C4-2B (cell line): ENCODE measurements at regions not wholly inside any gene's neighbourhood (a gene's known extent, or its start where the extent isn't known, plus 50 kb on each side); places are given as distances from the start of the nearest gene placed in this dataset.

Source experiments
- H3K27ac ChIP-seq: fragments of 450-650 bp; 2 replicates; pipeline ENCODE4 v1.5.1; 2017
- ZFX ChIP-seq: fragments of 450-650 bp; IDR thresholded peaks from 2 replicates; pipeline ENCODE4 v1.6.1; 2017
- TF ChIP-seq, protein P1 (sequence below): fragments of 450-650 bp; conservative IDR thresholded peaks from 2 replicates; pipeline ENCODE4 v1.5.1; 2017; ENCODE audit warnings: mild to moderate bottlenecking

DNA sequence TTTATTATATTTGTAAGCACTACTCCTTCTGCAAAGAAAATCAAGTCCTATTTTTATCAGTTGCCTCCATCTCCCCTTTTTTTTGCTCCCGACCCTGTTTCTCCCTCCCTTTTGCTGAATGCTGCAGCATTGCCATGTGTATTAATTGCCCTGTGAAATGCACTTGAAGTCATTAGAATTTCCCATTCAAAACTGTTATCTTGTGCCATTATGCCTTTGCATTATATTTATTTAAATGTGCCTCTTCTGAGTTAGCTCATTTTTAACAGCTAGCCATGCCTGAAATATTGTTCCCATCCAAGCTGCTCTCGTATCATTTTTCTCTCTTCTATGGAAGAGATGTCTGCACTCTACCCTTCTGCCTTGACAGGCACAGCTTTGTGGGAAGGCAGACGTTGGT, 404.0 kb upstream of the PLXNA2 start:
- no peak overlapping the region for H3K27ac ChIP-seq
- TF ChIP-seq, protein P1, sequence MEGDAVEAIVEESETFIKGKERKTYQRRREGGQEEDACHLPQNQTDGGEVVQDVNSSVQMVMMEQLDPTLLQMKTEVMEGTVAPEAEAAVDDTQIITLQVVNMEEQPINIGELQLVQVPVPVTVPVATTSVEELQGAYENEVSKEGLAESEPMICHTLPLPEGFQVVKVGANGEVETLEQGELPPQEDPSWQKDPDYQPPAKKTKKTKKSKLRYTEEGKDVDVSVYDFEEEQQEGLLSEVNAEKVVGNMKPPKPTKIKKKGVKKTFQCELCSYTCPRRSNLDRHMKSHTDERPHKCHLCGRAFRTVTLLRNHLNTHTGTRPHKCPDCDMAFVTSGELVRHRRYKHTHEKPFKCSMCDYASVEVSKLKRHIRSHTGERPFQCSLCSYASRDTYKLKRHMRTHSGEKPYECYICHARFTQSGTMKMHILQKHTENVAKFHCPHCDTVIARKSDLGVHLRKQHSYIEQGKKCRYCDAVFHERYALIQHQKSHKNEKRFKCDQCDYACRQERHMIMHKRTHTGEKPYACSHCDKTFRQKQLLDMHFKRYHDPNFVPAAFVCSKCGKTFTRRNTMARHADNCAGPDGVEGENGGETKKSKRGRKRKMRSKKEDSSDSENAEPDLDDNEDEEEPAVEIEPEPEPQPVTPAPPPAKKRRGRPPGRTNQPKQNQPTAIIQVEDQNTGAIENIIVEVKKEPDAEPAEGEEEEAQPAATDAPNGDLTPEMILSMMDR = no peak
- no peak for TF ChIP-seq ZFX

DNA sequence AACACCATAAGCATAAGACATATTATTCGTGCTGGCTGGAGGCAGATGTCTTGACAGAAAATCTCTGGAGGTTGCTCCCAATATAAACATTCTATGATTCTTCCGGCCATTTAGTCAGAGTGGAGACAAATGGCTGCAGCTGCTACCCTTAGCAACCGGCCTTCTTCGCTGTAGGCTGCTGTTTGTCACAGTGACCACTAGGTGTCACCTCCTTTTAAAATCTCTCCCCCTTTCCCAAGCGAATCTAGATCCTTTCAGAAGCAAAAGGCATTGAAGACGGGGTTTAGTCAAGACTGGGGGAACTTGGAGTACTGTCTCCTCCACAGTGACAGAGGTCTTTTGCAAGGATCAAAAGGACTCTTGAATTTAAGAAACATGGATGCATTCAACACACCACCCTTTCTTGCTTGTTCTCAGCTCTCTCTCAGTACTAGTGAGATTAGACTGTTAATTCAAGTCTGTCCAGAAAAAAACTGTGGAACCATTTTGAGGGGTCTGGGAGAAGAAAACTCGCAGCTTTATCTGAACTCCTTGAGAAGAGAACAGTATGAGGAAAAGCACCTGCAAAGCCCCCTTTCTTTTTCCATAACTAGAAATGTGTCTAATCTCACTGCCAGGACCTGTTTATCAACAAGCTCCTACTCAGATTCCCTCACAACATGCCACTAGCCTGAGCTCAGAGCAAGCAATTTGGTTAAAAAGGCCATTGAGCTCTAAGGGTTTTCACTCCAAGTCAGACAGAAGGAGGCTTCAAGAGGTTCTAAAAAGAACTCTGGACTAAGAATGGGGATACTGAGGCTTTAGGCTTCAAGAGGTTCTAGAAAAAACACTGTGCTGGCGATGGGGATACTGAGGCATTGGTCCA, 408.3 kb upstream of the PLXNA2 start:
- TF ChIP-seq, protein P1 = peak; percentile 92
- no peak for TF ChIP-seq ZFX
- no peak overlapping the region for H3K27ac ChIP-seq

DNA sequence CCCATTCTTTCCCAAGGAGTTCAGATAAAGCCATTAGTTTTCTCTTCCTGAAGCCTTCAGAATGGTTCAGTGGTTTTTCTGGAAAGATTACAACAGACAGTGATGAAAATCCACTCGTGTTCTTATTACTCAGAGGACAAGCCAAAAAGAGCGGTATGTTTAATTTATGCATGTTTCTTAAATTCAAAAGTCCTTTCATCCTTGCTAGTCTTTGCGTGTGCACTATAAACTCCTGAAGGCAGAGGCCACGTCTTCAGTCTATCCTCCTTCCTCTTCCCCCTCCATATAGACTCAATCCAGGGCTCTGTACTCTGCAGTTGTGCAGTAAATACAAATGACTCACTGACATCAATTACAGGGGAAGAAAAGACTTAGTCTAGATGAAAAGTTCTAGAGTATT, 409.2 kb upstream of the PLXNA2 start:
- TF ChIP-seq ZFX = no peak
- TF ChIP-seq, protein P1 = no peak
- H3K27ac ChIP-seq = no peak overlapping the region

DNA sequence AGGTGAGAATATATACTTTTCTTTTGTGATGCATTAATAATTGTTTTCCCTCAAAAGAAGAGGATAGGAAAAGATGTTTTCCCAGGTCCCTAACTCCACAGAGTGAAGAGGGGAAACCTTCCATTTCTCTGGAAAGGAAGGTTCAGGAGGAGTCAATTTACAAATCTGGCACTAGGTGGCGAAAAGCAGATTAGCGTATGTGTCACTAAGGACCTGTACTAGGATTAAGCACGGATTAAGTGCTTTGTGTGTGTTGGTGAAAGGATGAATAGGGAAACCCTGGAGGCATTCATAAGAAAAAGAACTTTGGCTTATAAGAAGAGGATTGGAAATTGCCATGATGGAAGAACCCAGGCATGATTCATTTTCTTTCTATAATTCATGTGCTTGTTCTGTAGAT, 410.1 kb upstream of the PLXNA2 start:
- no peak overlapping the region for H3K27ac ChIP-seq
- TF ChIP-seq ZFX = no peak
- TF ChIP-seq, protein P1 = peak; percentile 76

DNA sequence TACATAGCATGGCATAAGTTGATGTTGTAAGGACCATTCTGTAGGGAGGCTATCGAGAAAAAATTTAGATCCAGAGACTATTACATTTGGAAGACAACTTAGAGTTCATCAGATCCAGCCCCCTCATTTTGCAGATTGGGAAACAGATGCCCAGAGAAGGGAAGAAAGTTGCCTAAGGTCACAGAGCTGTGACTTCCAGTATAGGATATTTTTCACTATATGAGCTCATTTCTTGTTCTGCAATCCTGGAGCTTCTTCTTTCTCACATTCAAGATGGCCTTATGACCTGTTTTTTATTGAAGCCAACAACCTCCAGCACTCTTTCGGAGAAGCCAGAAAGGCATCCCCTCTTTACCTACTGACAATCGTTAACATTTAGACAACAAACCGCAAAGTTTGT, 421.8 kb upstream of the PLXNA2 start:
- TF ChIP-seq ZFX = no peak
- TF ChIP-seq, protein P1 = no peak

DNA sequence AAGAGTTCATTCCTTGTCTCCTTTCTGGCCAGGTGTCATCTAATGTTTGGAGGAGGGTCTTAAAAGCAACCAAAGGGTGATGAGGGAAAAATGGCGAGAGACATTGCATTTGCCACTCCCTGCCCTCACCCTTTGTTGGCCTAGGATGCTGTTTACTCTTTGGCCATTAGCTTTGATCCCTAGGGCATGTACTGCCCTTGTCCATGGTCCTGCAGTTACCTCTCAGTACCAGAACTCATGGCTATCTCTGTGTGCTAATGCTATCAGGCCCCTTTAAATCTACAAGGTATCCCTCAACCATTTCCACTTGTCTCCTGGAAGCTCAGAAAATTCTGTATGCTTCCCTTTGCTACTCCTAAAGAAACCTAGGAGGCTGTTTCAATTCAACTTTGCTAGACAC, 424.8 kb upstream of the PLXNA2 start:
- TF ChIP-seq ZFX = no peak
- TF ChIP-seq, protein P1 = no peak
- no peak overlapping the region for H3K27ac ChIP-seq

More for the DNA sequence above, 421.8 kb upstream of the PLXNA2 start:
- H3K27ac ChIP-seq = no peak overlapping the region

DNA sequence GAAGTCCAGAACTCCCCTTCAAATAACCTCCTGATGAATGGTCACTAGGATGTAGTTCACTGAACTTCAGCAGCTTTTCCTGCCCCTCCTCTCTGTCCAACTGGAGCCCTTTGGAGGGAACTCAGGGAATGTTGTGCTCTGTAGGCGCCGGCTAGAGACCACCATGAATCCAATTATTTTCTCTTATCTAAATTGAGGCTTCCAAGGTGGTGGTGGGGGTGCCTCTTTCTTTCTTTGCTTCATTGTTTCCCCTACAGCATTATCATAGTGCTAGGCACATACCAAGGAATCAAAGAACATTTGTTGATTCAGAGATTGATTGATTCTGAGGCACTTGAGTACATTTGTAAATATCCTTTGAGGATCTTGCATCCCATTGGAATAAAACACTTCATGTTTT, 426.6 kb upstream of the PLXNA2 start:
- TF ChIP-seq, protein P1 = no peak
- no peak for TF ChIP-seq ZFX
- no peak overlapping the region for H3K27ac ChIP-seq
